GM19351 (cell line): ENCODE measurements at regions not wholly inside any gene's neighbourhood (a gene's known extent, or its start where the extent isn't known, plus 50 kb on each side); places are given as distances from the start of the nearest gene placed in this dataset.
A peak's percentile ranks its signal among the peaks of the same experiment; 100 is the strongest.
"Not testable (repeated sequence)": the region's sequence is repeated elsewhere in the genome, so short reads cannot be mapped to it uniquely, and the experiment has no call there.

ENCODE experiments used
- ATAC-seq: cut with Tn5 transposase; IDR thresholded peaks from one replicate; pipeline ENCODE4 v1.9.1; 2021; ENCODE audit warnings: mild to moderate bottlenecking, moderate library complexity; ENCODE audit not compliant: unreplicated experiment

DNA sequence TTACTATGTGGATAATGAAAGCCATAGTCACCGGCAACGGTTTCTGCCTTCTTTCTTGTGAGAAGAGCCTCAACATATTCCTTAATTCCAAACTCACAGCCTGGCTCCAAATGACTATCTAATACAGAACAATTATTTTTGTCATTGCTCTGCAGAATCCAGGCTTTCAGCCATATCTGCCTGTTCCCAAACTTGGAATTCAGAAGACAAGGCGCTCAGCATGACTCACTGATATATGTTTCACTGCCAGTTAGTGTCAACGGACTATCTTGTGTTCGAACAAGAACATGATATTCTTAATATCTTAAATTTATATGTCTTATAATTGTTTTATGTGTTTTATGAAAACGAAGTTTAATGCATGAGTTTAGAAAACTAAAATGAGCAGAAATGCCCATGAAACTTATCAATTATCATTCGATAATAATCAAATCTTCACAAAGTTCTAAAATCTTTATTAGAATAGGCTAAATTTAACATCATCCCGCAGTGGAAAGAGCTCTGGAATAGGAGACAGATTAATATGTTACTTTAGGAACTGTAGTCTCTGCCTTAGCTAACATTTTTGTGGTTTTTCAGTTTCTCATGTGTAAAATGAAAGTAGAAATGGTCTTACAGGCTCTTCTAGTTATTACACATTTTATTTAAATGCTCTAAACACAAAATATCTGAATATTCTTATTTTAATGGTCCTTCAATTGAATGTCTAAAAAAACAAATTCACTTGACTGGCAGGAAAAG lies 669.3 kb upstream of the GJE1 start:
- peak; percentile 82 for ATAC-seq

GRCh38 chr6:141460743-141461484 lies 671.8 kb upstream of the GJE1 start:
- ATAC-seq: no peak

DNA sequence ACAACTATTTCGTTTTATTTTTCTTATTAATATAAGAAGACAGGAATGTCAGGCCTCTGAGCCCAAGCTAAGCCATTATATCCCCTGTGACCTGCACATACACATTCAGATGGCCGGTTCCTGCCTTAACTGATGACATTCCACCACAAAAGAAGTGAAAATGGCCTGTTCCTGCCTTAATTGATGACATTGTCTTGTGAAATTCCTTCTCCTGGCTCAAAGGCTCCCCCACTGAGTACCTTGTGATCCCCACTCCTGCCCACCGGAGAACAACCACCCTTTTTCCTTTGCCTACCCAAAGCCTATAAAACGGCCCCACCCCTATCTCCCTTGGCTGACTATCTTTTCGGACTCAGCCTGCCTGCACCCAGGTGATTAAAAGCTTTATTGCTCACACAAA lies 672.5 kb upstream of the GJE1 start:
- ATAC-seq: not testable (repeated sequence)

GRCh38 chr6:141457984-141458383 lies 674.7 kb upstream of the GJE1 start:
- ATAC-seq: not testable (repeated sequence)

GRCh38 chr6:141452354-141452686 lies 680.4 kb upstream of the GJE1 start:
- no peak for ATAC-seq

DNA sequence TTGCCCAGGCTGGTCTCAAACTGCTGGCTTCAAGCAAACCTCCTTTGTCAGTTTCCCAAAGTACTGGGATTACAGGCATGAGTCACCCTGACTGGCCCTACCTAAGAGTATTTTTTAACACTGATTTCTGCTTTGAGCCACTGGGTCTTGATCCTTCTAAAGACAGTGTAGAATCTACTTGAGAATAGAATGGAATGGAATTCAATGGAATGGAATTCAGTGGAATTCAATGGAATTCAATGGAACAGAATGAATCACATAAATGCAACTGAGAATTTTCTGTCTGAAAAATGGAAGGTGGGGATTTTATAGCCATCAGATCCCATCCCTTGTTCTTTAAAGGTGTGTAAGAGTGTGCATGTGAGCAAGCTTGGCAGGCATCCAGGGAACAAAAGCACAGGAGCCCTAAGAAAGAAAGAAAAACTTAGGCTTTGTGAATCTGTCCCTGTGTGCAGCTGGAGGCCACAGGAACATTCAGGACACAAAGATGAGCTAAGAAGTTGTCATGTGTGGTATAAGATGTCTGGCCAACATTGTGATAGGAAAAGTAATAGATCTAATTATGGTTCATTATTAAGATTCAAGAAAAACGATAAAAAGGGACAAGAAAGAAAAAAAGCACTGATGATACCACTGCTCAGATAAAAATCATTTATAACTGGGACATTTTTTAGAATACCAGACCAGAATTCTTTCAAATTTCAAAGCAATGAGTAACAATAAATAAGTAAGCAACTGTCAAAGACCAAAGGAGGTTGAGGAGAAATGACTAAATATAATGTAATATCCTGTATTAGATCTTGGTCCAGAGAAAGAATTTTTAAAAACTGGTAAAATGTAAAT lies 681.0 kb upstream of the GJE1 start:
- no peak for ATAC-seq

GRCh38 chr6:141451181-141451510 lies 681.6 kb upstream of the GJE1 start:
- no peak for ATAC-seq

DNA sequence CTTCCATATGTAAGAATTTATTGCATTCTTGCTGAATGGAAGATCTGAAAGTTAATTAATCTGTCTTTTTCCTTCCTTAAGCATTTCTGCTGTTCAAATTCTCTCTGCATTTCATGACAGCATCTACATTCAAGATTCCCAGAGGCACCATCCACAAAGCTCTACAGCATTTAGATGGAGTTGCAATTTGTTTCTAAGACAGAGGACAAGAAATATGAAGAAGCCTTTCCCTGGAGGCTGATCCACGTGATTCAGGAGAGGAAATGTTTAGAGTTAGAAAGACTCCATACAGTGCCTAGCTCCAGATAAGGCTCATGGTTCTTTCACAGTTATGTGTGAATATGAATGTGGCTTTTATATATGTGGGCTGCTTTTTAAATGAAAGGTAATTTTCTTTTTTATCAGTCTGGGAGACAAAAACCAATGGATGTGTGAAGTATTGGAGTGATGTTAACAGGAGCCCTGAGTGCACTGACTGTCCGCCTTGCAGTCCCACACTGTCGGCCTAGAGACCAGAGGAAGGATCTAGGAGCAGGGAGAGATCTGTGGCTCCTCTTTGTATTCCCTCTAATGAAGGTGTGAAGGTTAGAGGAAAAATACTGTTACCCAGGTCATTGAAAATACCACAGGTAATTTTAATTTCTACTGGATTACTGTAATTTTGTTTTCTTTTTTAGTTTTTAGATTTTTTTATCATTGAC lies 686.6 kb upstream of the GJE1 start:
- no peak for ATAC-seq

- ATAC-seq: no peak
These were observed 688.9 kb upstream of the GJE1 start for GRCh38 chr6:141443668-141444289.

GRCh38 chr6:141443032-141443431 lies 689.7 kb upstream of the GJE1 start:
- no peak for ATAC-seq

GRCh38 chr6:141439513-141439912 lies 693.2 kb upstream of the GJE1 start:
- ATAC-seq: no peak

DNA sequence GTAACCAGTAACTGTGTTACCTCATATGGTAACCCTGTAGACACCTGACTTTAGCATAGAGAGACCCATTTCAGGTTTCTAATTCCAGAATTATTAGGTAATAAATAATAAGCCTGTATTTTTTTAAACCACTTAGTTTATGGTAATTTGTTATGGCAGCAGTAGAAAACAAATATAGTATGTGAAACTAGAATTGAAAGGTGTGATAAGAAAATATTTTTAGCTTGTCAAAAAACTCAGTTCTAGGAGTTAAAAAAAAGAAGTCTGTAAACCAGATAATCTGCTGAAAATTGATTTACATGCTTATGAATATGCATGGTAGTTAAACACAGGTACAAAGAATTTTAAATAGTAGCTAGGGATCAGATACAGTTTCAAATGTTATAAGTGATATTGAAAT lies 695.0 kb upstream of the GJE1 start:
- ATAC-seq: peak; percentile 57

DNA sequence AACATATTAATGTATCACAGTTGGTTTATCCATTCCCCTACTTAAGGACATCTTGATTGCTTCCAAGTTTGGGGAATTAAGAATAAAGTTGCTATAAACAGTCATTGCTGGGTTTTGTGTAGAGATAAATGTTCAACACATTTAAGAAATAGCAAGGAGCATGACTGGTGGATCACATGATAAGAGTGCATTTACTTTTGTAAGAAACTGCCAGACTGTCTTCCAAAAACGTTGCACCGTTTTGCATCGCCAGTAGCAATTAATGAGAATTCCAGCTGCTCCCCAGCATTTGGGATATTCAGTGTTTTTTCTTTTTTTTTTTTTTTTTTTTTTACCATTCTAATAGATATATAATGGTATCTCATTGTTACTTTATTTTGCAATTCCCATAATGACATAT lies 695.7 kb upstream of the GJE1 start:
- ATAC-seq: no peak

DNA sequence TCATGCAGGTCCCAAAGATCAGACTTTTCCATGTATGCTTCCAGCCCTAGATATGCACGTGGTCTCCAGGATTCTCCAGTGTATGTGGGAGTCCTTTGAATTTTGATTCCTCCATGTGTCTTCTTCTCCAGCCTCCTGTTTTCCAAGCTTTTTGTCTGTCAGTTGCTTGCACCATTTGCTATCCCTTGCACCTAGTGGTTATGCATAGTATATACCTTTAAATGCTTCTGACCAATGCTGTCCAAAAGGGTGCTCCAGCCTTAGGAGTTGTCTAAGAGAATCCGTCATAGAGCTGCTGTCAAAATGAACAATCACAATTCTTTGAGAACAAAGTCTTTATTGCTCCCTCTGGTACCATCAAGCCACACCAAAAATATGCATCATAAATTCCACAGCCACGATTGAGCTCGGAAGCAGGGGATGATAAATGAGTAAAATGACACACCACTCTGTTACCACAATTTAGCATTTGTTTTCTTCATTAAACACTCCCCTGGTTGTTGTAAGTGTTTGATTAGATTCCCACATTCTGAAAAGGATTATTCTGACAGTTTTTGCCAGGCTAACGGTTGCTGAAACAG lies 706.2 kb upstream of the GJE1 start:
- no peak for ATAC-seq

GRCh38 chr6:141421378-141421777 lies 711.3 kb upstream of the GJE1 start:
- no peak for ATAC-seq

- ATAC-seq: no peak
These were observed 714.6 kb upstream of the GJE1 start for GRCh38 chr6:141418076-141418475.

DNA sequence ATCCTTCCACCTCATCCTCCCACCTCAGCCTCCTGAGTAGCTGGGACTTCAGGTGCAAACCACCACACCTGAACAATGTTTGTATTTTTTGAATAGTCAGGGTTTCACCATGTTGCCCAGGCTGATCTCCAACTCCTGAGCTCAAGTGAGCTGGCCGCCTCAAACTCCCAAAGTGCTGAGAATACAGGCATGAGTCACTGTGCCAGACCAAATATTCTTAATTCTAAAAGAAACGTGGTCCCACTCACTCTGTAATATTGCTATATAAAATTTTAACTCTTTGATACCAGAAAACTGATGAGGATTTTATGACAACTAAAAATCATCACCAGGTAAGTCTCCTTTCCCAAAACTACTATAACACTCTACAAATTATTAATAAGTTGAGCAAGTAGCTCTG lies 716.8 kb upstream of the GJE1 start:
- ATAC-seq: no peak

- no peak for ATAC-seq
These were observed 719.5 kb upstream of the GJE1 start for GRCh38 chr6:141413196-141413595.

DNA sequence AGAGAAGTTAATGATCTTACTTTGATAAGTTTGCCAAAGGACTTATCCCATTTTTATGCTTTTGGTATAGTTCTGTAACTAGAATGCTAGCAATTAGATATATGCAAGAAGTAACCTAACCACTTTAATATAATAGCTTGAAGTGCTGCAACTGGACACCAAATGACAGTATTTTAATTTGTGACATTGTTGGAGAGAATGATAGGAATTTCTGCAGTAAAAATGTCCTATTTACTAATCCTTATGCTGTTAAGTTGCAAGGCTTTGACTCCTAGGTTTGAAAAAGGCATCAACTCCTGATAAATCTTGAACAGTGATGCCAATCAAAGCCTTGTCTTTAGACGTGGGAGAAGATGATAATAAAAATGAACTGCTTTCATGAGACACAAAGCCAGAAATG lies 726.0 kb upstream of the GJE1 start:
- ATAC-seq: no peak

DNA sequence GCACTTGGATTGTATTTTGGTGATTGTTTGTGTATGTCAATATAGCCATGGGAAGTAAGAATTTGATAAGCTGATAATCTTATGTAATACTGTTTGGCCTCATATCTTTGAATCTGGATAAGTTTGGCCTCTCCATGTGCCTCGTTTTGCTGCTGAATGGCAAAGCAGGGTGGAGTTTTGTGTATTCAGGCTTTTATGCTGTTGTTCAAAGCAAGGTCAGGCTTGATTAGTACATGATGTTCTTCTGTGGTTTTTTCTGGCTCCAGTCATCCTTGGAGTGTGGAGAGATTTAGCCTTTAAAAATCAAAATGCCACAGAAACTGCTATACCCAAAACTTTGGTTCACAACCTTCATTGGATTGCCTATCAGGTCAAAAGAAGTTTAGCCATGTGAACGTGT lies 728.9 kb upstream of the GJE1 start:
- no peak for ATAC-seq
